Hepatocyte (in vitro differentiated cells): ENCODE measurements at regions not wholly inside any gene's neighbourhood (a gene's known extent, or its start where the extent isn't known, plus 50 kb on each side); places are given as distances from the start of the nearest gene placed in this dataset.

Experiments
- DNase-seq: peaks from one replicate; pipeline ENCODE4 v3.0.0-alpha.2; 2016; ENCODE audit warnings: low spot score
- H2AFZ ChIP-seq: fragments of 200-600 bp; sonication (generic); 2 replicates; pipeline ENCODE4 v1.6.0; 2016; ENCODE audit warnings: antibody characterized with exemption, mild to moderate bottlenecking
- H3K27ac ChIP-seq: fragments of 200-600 bp; sonication (generic); 2 replicates; pipeline ENCODE4 v1.5.1; 2016; ENCODE audit warnings: mild to moderate bottlenecking
- H3K27me3 ChIP-seq: fragments of 200-600 bp; sonication (generic); 2 replicates; pipeline ENCODE4 v1.6.1; 2016
- H3K36me3 ChIP-seq: fragments of 200-600 bp; sonication (generic); replicated peaks from 2 replicates; pipeline ENCODE4 v1.5.1; 2016; ENCODE audit warnings: low read depth; ENCODE audit not compliant: insufficient read depth
- H3K4me1 ChIP-seq: fragments of 200-600 bp; sonication (generic); 2 replicates; pipeline ENCODE4 v1.5.1; 2016; ENCODE audit warnings: mild to moderate bottlenecking, moderate library complexity; ENCODE audit not compliant: insufficient read depth
- H3K4me2 ChIP-seq: fragments of 200-600 bp; sonication (generic); 2 replicates; pipeline ENCODE4 v1.6.0; 2016
- H3K4me3 ChIP-seq: fragments of 200-600 bp; sonication (generic); 2 replicates; pipeline ENCODE4 v1.5.1; 2016; ENCODE audit warnings: mild to moderate bottlenecking
- H3K79me2 ChIP-seq: fragments of 200-600 bp; sonication (generic); 2 replicates; pipeline ENCODE4 v1.6.0; 2017; ENCODE audit warnings: mild to moderate bottlenecking
- H3K9me2 ChIP-seq: fragments of 200-600 bp; sonication (generic); replicated peaks from 2 replicates; pipeline ENCODE4 v1.6.0; 2017; ENCODE audit warnings: mild to moderate bottlenecking; ENCODE audit not compliant: insufficient read depth
- H3K9me3 ChIP-seq: fragments of 200-600 bp; sonication (generic); 2 replicates; pipeline ENCODE4 v1.5.1; 2016; ENCODE audit warnings: low read depth, mild to moderate bottlenecking
- H4K20me1 ChIP-seq: fragments of 200-600 bp; sonication (generic); 2 replicates; pipeline ENCODE4 v1.6.0; 2016; ENCODE audit warnings: mild to moderate bottlenecking; ENCODE audit not compliant: insufficient read depth, poor library complexity, severe bottlenecking
- EZH2 ChIP-seq: fragments of 200-600 bp; sonication (generic); IDR thresholded peaks from 2 replicates; pipeline ENCODE4 v1.6.1; 2016; ENCODE audit warnings: antibody characterized with exemption, mild to moderate bottlenecking, borderline replicate concordance
- EZH2phosphoT487 ChIP-seq: fragments of 200-600 bp; sonication (generic); IDR thresholded peaks from one replicate; pipeline ENCODE4 v1.6.1; 2018; ENCODE audit warnings: antibody characterized with exemption, mild to moderate bottlenecking, low read depth, moderate library complexity; ENCODE audit not compliant: unreplicated experiment, severe bottlenecking
- WGBS: methylation state at CpG from one replicate; pipeline ENCODE4 v1.1.6; 2016; ENCODE audit warnings: low lambda C conversion rate; ENCODE audit errors: missing lambda C conversion rate; 5-methylcytosine and 5-hydroxymethylcytosine counted together
- TF ChIP-seq, protein P1 (sequence below): fragments of 200-600 bp; sonication (generic); IDR thresholded peaks from 2 replicates; pipeline ENCODE4 v1.5.1; 2016; ENCODE audit warnings: antibody characterized with exemption, mild to moderate bottlenecking; ENCODE audit not compliant: poor library complexity

DNA sequence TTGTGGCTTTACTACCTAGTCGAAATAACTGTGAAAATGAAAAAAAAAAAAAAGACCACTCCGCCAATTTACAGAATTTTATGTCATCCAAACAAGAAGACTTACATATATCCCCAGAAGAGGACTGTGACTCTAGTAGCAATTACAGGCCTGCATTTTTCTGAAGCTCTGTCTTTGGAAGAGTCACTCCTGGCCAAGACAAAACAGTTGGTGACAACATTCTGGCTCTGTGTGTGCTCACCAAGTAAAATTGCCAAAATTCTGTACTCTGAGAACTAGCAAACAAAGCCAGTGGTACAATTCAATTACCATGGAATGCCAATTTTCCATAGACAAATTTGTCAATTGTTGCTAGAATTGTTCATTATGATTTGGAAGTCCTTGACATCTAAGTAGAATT is 311.1 kb downstream of the PDGFC start:
- H3K27ac ChIP-seq: no peak overlapping the region
- no peaks in the 10 kb centered on the region for H3K27me3 ChIP-seq
- H3K9me3 ChIP-seq: no peaks in the 10 kb centered on the region
- no peak overlapping the region for H3K4me3 ChIP-seq
- H3K36me3 ChIP-seq: no peaks in the 10 kb centered on the region
- H3K79me2 ChIP-seq: no peaks in the 10 kb centered on the region
- no peaks in the 10 kb centered on the region for H3K4me1 ChIP-seq
- H3K4me2 ChIP-seq: no peak overlapping the region
- no peak overlapping the region for H2AFZ ChIP-seq
- DNase-seq: no peak
- H3K9me2 ChIP-seq: no peaks in the 10 kb centered on the region
- TF ChIP-seq EZH2phosphoT487 (no peak), EZH2 (no peak)
- TF ChIP-seq, protein P1, sequence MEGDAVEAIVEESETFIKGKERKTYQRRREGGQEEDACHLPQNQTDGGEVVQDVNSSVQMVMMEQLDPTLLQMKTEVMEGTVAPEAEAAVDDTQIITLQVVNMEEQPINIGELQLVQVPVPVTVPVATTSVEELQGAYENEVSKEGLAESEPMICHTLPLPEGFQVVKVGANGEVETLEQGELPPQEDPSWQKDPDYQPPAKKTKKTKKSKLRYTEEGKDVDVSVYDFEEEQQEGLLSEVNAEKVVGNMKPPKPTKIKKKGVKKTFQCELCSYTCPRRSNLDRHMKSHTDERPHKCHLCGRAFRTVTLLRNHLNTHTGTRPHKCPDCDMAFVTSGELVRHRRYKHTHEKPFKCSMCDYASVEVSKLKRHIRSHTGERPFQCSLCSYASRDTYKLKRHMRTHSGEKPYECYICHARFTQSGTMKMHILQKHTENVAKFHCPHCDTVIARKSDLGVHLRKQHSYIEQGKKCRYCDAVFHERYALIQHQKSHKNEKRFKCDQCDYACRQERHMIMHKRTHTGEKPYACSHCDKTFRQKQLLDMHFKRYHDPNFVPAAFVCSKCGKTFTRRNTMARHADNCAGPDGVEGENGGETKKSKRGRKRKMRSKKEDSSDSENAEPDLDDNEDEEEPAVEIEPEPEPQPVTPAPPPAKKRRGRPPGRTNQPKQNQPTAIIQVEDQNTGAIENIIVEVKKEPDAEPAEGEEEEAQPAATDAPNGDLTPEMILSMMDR: no peak
- WGBS: 91% methylated on average over 2 of the region's 2 CpGs
- H4K20me1 ChIP-seq: no peaks in the 10 kb centered on the region

DNA sequence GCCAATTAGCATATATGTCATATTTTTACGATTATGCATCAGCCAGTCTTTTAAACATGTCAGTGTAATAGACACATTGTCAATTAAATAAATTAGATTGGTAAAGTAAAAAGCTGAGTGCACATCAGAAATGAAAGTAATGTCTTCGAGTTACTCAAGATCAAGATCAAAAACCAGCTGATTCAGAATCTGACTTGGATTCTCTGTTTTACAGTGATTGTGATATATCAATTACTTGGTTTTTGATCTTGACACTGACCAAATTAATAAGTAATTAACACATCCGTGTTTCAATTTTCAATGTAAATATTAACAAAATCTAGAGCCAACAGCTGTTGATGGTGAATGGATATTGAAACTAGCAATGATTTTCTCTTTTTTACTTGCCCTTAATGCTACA is 311.6 kb downstream of the PDGFC start:
- Histone ChIP-seq H2AFZ (no peak overlapping the region), H4K20me1 (no peaks in the 10 kb centered on the region), H3K4me1 (no peaks in the 10 kb centered on the region), H3K36me3 (no peaks in the 10 kb centered on the region), H3K79me2 (no peaks in the 10 kb centered on the region), H3K4me2 (no peak overlapping the region), H3K27me3 (no peaks in the 10 kb centered on the region), H3K27ac (no peak overlapping the region), H3K9me2 (no peaks in the 10 kb centered on the region), H3K4me3 (no peak overlapping the region), H3K9me3 (no peaks in the 10 kb centered on the region)
- 91% methylated on average over 3 of the region's 3 CpGs for WGBS
- TF ChIP-seq, protein P1: no peak
- TF ChIP-seq EZH2: no peak
- no peak for TF ChIP-seq EZH2phosphoT487
- DNase-seq: no peak

DNA sequence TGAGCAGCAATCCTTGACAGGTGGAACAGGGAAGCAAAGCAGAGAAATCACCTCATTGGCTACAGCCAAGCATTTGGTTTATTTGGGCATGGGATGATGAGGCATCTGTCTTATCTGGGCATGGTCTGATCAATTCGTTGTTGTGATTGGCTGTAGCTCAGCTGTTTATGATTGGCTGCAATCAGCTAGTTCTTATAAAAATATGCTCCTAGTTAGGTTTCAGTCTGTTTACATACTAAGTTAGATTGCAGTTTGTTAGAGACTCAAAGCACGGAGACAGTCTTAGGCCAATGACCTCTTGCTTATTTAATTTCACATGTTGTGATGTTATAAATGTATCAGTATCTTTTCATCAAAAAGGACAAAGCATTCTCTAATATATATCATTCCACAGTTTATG is 312.0 kb downstream of the PDGFC start:
- no peak overlapping the region for H3K27ac ChIP-seq
- H3K9me3 ChIP-seq: no peaks in the 10 kb centered on the region
- H3K4me1 ChIP-seq: no peaks in the 10 kb centered on the region
- WGBS: 51% methylated on average over 2 of the region's 2 CpGs
- no peak overlapping the region for H3K4me2 ChIP-seq
- TF ChIP-seq, protein P1: no peak
- no peak for TF ChIP-seq EZH2
- TF ChIP-seq EZH2phosphoT487: no peak
- H3K36me3 ChIP-seq: no peaks in the 10 kb centered on the region
- H3K79me2 ChIP-seq: no peaks in the 10 kb centered on the region
- no peak overlapping the region for H3K4me3 ChIP-seq
- no peak for DNase-seq
- H3K9me2 ChIP-seq: no peaks in the 10 kb centered on the region
- no peaks in the 10 kb centered on the region for H3K27me3 ChIP-seq
- H2AFZ ChIP-seq: no peak overlapping the region
- no peaks in the 10 kb centered on the region for H4K20me1 ChIP-seq

DNA sequence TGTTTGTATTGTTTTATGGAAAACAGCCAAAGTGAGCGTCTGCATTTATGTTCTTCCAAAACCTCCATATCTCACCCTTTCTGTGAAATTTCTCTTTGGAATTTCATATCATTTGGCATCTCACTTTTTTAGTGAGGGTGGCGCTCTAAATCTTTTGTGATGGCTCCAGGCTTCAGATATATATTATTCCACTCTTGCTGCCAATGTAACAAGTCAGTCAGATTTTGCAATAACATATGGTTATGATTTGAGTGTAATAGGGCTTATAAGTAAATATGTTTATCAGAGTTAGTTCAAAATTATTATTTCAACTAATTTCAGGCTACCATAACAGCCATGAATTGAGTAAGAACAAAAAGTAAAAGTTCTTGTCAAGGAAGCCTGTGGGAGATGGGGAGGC is 314.7 kb downstream of the PDGFC start:
- no peak overlapping the region for H3K4me3 ChIP-seq
- H3K9me3 ChIP-seq: no peaks in the 10 kb centered on the region
- no peak overlapping the region for H2AFZ ChIP-seq
- no peaks in the 10 kb centered on the region for H3K27me3 ChIP-seq
- H3K36me3 ChIP-seq: no peaks in the 10 kb centered on the region
- H3K9me2 ChIP-seq: no peaks in the 10 kb centered on the region
- no peak overlapping the region for H3K4me2 ChIP-seq
- WGBS: 88% methylated on average over 2 of the region's 2 CpGs
- DNase-seq: no peak
- no peaks in the 10 kb centered on the region for H3K79me2 ChIP-seq
- H3K27ac ChIP-seq: no peak overlapping the region
- H3K4me1 ChIP-seq: no peaks in the 10 kb centered on the region
- TF ChIP-seq EZH2 (no peak), EZH2phosphoT487 (no peak)
- TF ChIP-seq, protein P1: no peak
- H4K20me1 ChIP-seq: no peaks in the 10 kb centered on the region
